NCI-H774 (cell line): ENCODE measurements at regions not wholly inside any gene's neighbourhood (a gene's known extent, or its start where the extent isn't known, plus 50 kb on each side); places are given as distances from the start of the nearest gene placed in this dataset.
A peak's percentile ranks its signal among the peaks of the same experiment; 100 is the strongest.

Experiments
- DNase-seq: peaks from one replicate; lab custom pipeline; 2025; lab: John Stamatoyannopoulos, UW

DNA sequence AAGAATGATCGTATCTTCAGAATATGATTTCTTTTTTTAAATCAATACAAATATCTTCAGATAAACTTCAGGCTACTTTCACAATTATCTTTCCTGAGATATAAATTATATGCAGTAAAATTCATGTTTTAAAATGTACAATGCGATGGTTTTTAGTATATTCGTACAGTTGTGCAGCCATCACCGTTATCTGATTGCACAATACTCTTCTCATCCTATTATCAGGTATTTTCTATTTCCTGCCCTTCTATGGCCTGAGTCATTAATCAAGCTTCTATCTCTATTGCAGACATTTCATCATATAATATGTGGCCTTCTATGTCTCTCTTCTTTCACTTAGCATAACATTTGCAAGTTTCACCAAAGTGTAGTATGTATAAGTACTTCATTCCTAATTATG is 1360.2 kb upstream of the SLC10A2 start:
- no peak for DNase-seq

DNA sequence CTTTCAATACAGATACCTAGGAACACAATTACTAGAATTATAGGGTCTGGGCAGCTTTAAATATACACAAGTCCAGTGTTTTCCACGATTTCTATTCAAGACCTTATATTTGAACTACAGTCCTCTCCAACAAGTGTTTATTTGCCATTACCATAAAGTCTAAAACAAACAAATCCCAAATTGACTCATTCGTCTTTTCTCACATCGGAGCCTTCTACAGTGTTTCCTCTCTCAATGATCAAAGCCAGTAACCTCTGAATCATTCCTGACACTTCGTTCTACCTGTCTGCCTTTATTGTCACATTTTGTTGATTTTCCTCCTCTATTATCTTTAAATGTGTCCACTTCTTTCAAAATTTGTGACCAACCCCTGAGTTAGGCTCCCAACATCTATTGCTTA is 1356.5 kb upstream of the SLC10A2 start:
- peak; percentile 92 for DNase-seq

DNA sequence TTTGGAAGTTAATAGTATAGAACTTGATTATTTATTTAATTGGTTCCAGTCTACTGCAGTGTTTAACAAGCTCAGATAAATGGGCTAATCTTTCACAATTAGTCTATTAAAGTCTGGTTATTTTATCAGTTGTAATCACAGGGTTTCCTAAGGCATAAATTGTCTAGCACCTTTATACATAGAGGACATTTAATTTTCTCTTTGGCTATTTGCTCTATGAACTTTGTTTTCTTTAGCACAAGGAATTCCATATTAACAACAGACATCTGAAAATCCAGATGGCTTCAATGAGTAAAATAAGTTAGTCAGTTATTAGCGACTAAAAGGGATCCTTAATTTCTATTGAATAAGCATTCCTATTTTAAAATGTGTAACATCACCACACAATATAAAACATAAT is 1350.8 kb upstream of the SLC10A2 start:
- no peak for DNase-seq

DNA sequence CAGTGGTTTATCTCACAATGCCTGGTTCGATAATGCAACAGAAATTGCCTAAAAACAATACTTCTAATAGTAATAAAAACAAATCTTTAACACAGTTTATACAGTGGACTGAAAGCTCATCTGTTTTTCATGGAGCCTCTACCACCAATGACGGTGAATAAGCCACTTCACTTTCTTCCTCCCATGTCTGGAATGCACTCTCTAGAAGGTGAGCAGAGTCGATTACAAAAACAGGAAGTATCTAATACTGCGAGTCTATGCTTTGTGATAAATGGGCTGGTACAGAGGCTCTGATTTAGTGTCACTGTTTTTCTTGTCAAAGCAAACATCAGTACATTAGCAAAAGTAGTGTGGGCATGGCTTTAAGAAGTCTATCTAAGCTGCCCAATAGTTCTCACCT is 1348.6 kb upstream of the SLC10A2 start:
- DNase-seq, result no peak

DNA sequence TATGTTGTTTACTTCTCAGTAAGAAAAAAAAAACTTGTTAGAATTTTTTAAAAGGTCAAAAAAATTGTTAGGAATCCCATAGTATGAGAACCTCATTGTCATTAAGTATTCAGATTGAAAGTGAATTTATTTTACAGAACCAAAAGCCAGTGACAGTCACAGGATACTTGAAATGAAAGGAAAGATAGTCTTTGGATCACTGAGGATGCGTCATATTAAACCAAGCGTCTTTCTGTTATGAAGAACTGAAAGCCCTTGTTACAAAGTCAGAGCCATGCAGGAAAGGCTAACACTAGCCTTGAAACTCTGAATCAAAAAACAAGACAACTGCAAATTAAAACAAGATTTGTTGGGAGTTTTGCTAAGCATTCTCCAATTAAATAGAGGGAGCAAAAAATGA is 1348.0 kb upstream of the SLC10A2 start:
- no peak for DNase-seq

DNA sequence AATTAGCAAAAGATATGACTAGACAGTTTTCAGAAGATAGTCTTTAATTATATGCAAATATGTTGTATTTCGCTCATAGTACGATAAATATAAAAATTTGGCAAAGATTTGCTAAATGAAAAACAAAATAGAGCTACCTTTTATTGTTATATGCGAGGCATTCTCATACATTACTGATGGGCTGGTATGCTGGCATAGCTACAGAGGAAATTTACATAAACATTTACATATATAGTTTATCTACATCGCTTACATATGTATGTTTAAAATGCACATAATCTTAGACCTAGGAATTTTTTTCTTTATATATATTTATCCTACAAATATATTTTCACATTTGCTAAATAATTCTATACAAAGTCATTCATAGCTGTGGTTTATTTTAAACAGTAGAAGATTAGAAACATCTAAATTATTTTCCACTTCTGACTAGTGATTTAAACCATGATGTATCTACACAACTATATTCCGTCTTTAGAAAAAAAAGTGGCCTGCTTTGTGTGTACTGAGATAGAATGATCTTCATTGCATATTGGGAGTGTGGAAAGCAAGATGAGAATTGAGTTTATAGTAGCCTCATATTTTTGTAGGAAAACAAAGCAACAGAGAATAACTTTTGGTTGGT is 1345.0 kb upstream of the SLC10A2 start:
- no peak for DNase-seq

DNA sequence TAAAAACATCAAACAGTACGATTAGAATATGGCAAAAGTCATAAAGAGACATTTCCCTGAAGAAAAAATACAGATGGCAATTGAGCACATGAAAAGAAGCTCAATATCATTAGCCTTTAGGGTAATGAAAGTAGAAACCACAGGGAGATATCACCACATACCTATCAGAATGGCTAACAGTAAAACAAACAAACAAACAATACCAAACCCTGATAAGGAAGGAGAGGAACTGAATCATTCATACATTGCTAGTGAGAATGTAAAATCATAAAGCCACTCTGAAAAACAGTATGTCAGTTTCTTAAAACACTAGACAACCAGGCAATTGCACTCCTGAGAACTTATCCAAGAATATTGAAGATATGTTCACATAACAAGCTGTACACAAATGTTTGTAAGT is 1342.5 kb upstream of the SLC10A2 start:
- no peak for DNase-seq

DNA sequence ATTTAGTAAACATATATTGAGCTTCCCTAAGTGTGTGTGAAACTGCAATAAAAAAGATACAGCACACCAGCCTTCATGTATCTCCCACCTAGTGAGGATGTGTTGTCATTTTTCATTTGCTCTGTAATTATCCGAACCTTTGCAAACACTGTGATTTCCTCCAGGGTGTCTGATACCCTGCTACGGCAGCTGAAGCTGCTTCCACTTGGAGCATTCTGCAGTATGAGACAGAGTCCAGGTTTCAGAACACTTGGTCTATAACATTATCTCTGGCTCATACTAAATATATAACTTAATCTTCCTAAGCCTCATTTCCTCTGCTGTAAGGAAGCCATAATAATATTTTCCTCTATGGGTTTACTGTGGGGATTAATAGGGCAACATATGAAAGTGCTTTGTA is 1338.1 kb upstream of the SLC10A2 start:
- no peak for DNase-seq

DNA sequence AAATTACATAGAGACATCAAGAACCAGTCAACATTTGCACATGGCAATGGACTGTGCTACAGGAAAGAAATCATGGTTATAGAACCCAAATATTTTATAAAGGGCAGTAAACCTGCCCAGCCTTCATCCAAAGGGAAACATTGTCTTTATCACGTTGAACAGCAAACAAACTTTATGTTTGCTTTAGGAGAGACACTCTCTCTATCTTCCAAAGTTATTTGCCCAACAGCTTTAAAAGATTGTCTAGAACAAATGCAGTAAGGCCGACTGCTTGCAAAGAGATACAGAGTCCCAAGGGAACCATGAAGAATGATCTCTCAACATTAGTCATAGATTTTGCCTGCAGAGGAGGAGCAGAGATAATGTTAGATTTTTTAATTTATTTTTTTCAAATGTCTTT is 1323.5 kb upstream of the SLC10A2 start:
- DNase-seq, result no peak

DNA sequence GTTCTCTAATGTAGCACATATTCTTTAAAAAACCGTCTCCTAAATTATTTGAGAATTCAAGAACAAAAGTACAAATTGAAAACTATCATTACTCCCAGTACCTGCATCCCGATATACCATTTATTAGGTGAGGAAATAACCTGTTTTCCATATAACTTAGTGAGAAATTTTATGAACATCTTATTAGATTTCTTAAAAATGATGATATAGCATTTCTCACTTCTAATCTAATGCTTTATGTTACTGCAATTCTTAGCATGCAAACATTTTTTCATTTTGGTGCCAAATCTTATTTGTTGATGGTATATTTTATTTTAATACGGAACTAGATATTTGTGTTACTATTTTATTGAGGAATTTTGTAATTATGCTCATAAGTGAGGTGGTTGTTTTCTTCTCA is 1321.3 kb upstream of the SLC10A2 start:
- DNase-seq, result no peak

DNA sequence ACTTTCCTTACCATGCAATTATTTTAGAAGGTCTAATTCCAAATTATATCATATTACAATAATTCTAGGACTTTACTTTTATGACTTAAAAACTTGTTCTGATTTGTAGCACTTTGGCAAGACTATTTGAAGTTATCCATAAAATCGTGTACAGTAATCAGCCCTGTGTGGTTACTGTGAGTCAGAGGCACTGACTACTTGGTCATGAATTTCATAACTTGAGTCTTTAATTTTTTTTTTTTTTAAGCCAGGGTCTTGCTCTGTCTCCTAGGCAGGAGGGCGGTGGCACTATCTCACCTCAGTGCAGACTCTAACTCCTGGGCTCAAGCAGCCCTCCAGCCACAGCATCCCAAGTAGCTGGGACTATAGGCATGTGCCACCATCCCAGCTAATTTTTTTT is 1319.2 kb upstream of the SLC10A2 start:
- DNase-seq, result no peak

DNA sequence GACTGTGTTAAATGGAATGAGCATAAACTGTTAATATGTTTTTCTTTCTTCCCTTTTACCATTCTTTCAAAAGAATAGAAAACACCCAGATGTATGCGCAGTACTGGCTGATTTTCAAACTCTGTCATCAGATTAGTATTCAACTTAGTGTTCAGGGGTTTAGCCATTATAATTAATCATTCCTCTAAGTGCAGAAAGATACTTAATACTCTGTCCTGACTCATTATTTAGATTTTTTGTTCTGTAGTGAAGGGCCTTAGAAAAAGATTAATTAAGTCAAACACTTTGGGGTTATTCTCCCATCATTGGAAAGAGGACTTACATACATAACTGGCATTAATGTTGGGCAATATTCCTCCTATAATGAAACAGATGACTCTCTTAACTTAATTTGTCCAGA is 1316.7 kb upstream of the SLC10A2 start:
- no peak for DNase-seq

DNA sequence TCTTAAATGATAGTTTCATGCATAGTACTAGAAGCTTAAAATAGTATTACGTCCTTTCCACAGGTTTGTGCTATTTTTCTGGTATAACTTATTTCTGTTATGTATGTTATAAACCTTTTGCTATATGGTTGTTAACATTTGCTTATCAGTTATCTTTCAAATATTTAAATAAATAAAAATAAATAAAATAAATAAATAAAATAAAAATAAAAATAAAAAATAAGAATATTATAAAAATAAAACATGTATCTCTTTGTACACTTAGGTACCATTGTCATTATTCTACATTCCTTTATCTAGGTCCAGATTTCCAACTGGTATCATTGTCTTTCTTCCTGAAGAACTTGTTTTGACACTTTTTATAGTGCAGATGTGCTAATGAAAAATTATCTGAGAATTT is 1310.4 kb upstream of the SLC10A2 start:
- no peak for DNase-seq

DNA sequence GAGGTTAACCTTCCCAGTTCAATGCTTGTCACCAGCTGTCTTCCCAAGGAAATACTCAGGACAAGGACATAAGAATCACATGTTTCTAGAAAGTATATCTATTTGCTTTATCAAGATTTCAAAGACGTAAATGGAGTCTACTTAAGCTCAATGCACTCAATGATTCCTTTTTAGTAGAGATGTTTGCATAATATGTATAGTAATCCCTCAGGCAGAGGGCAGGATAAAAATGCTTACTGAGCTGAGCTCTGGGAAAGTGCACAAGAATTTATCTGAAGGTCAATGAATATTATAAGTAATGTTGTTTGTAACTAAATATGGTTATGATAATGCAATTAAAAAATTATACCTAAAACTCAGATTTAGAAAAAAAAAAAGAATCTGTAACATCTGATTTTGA is 1309.4 kb upstream of the SLC10A2 start:
- DNase-seq, result no peak

DNA sequence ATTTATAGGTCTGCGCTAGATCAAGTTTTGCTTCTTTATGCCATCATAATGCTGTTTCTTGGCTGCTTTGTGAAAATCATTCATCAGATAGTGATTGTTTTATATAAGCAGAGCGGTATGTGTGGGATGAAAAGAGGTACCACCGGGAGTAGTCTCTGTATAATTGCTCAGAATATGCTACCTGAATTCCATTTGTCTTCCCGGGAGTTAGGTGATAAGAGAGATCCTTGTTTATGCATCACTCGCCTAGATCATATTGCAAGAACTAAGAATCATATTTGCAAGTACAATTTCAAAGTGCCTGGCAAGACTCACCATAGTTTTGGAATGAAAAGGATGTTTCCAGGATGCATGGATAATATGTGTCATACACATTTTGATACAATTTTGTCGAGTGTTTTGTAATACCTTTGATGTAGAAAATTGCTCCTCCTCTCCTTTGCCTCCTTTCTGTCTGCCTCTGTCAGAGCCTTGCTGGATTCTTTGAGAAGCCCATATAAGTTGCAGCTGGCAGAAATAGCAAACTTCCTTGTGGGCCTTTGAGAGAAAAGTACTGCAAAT is 1306.0 kb upstream of the SLC10A2 start:
- DNase-seq, result no peak

DNA sequence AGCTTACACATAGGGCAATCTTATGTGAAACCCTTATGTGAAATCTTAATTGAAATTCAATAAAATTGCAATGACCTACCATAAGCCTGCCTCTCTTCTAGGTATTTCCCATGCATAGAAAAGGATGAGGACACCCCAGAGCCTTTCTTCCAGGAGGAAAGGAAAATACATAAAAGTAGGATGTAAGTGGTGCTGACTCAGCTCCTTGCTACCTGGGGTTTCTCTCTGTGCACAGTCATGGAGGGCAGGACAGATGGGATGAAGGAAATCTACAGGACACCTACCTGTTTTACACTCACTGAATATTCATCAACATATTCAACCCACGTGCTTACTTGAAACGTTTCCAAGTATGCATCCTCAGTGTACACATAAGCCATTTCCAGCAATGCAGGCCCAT is 1299.2 kb upstream of the SLC10A2 start:
- no peak for DNase-seq

DNA sequence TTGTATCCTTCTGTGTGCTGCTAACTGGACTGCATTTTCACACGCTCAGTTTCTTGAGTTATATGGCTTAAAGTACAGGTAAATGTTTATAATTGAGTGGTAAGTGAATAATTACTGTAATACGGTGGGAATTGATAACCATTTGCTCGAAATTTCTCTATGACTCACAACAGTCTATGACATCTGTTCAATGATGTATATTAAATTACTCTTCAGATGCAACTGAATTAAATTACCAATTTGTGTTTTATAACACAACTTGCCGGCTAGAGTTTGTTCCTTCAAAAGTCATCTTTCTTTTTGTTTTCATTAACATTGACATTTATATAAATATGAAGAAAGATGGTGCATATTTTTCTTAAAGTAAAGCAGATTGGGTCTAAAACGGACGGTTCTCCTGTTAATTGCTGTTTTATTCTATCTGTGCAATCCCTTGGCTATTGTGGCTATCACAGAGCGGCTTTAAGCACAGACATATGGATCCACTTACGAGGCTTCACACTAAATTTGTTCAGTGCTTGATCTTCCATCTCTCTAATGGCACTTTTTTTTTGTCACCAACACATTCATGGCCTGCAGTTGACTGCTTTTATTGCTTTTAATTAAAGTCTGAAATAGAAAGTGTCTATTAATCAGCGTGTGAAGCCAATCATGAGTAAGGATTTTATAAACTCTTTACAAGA is 1291.6 kb upstream of the SLC10A2 start:
- DNase-seq, result no peak

DNA sequence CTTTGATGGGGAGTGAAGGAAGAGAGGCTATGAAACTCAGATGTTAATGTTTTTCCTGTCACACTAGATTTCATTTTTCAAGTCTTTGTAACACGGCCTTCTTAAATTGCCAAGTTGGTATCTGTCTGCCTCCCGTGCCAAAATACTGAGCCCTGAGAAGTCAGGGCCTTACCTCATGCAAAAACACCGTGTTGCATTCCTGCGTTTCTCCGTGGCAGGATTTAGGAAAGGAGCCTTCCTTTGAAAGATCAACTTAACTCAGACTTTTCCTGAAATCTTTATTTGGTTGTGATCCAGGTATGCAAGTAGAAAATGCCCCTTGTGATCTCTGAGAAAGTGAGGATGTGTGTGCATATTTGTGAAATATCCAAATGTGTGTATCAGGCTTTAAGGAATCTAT is 1291.0 kb upstream of the SLC10A2 start:
- DNase-seq, result no peak

DNA sequence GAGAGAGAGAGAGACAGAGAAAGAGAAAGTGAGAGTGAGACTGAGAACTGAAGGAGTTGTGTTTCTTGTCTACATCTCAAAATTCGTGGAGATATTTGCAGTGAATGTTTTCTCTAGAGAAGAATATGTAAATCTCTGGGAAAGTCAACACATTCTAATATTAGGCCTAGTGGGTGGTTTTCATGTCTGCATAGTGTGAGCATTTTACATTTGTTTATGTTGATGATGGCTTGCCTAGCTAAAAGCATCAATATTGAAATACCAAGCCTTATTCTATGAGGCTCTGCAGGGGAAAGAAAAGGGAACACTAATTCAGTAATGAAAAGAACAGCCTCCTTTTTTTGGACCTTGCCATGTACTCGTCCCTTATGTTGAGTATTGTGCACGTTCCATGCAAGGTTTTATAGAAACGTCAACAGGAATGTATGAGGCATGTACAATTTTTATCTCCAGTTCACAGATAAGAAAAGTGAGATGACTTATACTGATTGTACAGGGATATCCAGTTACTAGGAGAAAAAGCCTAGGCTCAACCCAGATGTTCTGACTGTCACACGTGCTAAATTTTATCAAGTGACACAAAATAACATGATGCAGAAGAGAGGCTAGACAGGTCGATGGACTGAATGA is 1288.9 kb upstream of the SLC10A2 start:
- DNase-seq, result no peak

DNA sequence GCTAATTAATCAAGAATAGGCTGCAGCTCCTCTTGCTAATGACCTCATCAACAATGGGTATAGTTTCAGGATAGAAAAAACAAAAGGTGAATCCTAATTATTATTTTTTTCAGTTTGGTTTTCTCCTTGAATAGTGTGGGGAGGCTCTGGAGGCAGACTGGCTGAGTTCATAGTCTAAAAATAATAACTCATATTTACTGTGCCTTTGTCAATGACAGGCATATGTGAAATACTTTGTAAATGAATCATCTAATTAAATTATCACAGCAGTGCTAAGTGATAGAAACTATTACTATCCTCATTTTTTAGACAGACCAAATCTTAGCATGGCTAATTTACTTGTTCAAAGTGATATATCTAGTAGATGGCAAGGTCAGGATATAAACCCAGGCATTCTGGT is 1261.0 kb upstream of the SLC10A2 start:
- DNase-seq, result no peak

DNA sequence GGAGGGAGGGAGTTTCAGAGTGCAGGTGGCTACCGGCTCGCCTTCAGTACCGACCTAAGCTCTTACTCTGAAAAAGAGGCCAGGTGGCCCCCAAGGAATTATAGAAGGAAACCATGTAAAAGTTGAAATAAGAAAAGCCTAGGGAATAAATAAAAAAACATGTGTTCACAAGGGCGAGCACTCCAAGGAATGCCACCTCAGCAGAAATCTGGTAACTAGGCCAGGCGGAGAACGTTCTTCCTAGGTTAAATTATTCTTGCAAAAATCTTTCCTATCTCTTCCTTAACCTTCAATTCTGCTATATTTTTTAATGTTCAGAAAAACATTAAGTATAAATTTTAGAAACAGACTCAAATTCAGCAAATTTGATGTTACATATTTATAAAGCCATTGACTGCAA is 1260.3 kb upstream of the SLC10A2 start:
- DNase-seq, result no peak

DNA sequence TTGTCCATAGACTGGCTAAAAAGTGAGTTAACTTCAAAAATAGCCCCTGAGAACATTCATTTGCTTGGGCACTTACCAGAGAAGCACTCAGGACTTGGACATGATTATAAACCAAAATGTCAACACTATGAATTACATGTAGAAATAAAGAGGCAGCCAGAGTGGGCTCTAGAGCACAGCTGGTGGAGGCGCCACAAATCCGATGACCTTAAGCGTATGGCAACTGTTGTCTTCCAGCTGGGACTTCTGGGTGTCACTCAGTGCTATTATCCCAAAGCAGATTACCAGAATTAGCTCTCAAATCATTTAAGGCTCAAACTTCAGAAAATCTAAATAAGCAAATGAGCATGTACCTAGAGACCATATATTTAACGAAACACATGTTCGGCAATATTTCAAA is 1255.5 kb upstream of the SLC10A2 start:
- DNase-seq, result no peak

DNA sequence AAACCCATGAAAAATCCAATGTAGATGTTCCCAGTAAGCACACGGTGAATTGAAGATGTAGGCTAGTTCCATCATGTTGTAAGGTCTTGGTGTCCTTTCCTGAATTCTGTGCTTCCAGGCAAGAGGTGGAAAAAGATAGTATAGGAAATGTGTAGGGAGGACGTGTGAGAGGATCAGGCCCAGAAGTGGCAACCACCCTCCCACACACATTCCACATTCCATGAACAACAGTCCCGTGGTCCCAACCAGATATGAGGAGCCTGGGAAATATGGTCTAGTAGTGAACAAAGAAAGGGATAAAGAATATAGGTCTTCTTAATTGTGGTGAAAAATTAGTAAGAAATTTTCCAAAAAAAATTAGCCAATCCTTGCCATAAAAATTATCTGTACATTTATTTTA is 1254.2 kb upstream of the SLC10A2 start:
- DNase-seq, result no peak

DNA sequence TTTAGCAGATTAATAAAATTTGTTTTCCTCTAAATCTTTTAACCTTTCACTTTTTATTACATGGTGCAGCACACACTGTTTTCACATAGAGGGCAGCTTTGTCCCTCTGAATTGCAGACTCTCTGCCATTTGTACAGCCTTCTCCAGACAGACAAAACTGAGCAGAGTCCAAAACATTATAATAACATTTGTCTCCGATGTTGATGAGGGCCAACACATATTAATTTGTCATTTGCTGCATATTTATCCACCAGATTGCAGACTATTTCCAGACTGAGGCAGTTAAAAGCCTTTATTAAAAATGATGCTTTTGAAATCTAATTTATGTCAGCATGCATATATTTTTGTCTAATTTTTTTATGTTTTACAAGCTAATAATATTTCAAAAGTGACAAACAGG is 1251.9 kb upstream of the SLC10A2 start:
- no peak for DNase-seq
